Choroid plexus epithelial cell (primary cell): ENCODE measurements at regions not wholly inside any gene's neighbourhood (a gene's known extent, or its start where the extent isn't known, plus 50 kb on each side); places are given as distances from the start of the nearest gene placed in this dataset.

Experiments
- DNase-seq: peaks from one replicate; pipeline ENCODE4 v3.0.0-alpha.2; 2010; ENCODE audit warnings: low read depth
- H3K4me3 ChIP-seq: 2 replicates; pipeline ENCODE4 v1.5.1; 2011; ENCODE audit warnings: low read depth, mild to moderate bottlenecking, control low read depth, low read length, moderate library complexity
- TF ChIP-seq, protein P1 (sequence below): conservative IDR thresholded peaks from 2 replicates; pipeline ENCODE4 v1.5.1; 2011; ENCODE audit warnings: low read depth, mild to moderate bottlenecking, control low read depth, inconsistent platforms, low read length, moderate library complexity

- TF ChIP-seq, protein P1, sequence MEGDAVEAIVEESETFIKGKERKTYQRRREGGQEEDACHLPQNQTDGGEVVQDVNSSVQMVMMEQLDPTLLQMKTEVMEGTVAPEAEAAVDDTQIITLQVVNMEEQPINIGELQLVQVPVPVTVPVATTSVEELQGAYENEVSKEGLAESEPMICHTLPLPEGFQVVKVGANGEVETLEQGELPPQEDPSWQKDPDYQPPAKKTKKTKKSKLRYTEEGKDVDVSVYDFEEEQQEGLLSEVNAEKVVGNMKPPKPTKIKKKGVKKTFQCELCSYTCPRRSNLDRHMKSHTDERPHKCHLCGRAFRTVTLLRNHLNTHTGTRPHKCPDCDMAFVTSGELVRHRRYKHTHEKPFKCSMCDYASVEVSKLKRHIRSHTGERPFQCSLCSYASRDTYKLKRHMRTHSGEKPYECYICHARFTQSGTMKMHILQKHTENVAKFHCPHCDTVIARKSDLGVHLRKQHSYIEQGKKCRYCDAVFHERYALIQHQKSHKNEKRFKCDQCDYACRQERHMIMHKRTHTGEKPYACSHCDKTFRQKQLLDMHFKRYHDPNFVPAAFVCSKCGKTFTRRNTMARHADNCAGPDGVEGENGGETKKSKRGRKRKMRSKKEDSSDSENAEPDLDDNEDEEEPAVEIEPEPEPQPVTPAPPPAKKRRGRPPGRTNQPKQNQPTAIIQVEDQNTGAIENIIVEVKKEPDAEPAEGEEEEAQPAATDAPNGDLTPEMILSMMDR = no peak
- DNase-seq = no peak
- H3K4me3 ChIP-seq = no peak overlapping the region
Measured at GRCh38 chr7:26493737-26494428, 202.2 kb downstream of the SNX10 start.

GRCh38 chr7:26495569-26495968 is 203.9 kb downstream of the SNX10 start:
- TF ChIP-seq, protein P1 = no peak
- H3K4me3 ChIP-seq = no peak overlapping the region
- no peak for DNase-seq

DNA sequence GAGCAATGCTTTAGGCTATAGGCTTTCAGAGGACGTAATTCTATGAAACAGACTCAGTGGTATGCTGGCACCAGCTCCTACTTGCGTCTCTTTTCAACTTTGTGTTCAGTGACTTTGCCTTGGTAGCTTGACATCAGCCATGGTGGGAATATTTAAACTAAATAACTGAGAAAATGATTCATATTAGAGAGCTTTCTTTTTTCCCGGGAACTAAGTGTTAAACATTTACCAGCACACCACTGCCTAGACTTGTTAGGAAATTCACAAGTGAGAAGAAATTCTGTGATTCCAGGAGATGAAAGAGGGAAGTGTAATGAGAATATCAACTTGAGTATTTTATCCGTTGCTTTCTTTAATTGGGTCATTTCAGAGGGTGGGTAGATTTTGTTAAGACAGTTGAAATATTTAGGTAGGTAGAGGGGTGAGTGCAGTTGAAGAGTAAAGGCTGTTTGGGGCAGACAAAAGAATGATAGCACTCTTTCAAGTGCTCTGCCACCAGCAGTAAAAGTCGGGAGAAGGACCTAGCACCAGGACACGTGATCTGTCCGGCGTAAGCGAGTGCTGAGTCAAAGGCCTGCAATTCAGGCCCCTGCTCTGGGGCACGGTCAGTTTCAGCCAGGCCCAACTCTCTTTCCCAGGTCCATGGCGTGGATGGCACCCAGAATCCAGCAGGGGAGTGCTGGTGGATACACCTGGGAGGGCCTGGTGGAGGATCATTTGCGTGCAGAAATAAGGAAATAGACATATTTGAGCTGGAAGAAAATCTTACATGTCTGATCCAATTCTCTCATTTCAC is 206.3 kb downstream of the SNX10 start:
- H3K4me3 ChIP-seq = no peak overlapping the region
- no peak for DNase-seq
- TF ChIP-seq, protein P1 = no peak

- DNase-seq = no peak
- H3K4me3 ChIP-seq = no peak overlapping the region
- TF ChIP-seq, protein P1 = no peak
Measured at GRCh38 chr7:26499315-26499897, 207.7 kb downstream of the SNX10 start.

DNA sequence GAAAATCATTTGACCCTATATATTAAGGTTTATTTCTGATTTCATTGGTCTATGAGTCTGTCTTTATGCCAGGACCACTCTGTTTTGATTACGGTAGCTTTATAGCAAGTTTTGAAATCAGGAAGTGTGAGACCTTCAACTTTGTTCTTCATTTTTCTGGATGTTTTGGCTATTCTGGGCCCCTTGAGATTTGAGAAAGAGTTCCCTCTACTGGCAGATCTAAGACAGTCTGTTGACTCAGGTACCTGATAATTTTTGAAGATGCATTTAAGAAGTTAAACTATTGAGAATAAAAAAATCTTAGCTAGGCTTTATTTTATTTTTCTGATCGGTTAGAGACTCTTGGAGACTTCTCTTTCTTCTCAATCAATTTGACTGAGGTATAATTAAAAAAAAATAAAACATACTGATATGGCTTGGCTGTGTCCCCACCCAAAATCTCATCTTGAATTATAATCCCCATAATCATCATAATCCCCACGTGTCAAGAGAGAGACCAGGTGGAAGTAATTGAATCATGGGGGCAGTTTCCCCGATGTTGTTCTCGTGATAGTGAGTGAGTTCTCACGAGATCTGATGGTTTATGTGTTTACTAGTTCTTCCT is 209.2 kb downstream of the SNX10 start:
- H3K4me3 ChIP-seq = no peak overlapping the region
- DNase-seq = peak; percentile 35
- TF ChIP-seq, protein P1 = peak; percentile 42

DNA sequence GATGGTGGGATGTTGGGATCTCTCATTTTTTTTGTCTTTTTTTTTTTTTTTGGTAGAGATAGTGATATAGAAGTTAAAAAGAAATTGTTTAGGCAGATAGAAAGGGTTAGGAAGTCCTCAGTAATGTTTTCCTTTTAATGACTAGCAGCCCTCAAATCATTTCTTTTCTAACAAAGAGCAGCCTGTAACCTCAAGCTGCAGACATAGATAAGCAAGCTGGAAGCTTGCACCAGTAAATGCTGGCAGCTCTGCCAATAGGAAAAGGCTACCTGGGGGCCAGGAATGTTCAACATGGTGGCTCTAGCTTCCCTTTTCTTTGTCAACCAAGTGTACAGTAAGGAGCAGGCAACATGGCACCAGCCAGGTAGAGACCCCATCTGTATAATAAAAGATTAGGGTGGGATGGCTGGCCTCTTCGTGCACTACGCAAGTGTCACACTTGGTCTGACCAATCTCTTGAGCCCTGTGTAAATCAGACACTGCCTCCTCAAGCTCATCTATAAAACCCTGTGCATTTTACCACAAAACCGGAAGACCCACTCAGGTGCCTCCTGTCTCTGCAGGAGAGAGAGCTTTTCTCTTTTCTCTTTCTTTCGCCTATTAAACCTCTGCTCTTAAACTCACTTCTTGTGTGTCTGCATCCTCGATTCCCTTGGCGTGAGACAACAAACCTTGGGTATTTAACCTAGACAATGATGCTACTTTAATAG is 212.9 kb downstream of the SNX10 start:
- TF ChIP-seq, protein P1 = no peak
- no peak overlapping the region for H3K4me3 ChIP-seq
- DNase-seq = no peak
